ENCODE measurements at regions not wholly inside any gene's neighbourhood (a gene's known extent, or its start where the extent isn't known, plus 50 kb on each side); places are given as distances from the start of the nearest gene placed in this dataset.

GRCh38 chr5:131107128-131107527, 57.9 kb downstream of the HINT1 start:
- H3K27me3 ChIP-seq (ENCODE audit: insufficient read depth): peaks cover 10% of the 10 kb centered on the region; the same call in 1 of the 2 replicates

DNA sequence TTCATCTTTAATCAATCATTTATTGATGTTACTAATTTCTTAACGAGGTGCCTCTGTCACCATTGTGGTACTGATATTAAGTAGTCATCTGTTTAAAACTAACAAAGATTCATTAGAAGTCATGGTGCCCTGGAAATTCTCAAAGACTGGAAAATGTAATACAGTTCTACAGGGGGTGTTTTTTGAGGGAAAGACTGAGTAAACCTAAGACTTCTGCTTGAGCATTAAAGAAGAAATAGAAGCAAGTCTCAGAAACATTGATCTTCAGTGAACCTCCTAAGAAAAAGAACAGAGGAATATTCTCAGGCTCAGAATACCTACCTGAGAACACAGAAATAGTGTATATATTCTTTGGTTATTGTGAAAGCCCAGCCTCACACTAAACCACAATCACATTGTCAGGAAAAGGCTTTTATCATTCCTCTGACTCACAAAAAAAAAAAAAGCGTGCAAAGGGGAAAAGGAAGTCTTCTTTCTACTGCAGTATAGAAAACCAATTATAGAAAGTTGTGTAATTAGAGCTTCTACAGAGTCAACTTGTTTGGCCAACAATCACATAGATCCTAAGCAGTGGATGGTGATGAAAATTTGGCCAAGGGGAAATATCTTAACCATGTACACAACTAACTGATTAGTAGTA, 60.8 kb downstream of the HINT1 start:
- Histone ChIP-seq H3K27ac (ENCODE audit: low read depth in 2 of 2, low read length in 1 of 2) (no peak overlapping the region), H3K79me2 (ENCODE audit: insufficient read depth) (no peaks in the 10 kb centered on the region), H3K4me2 (no peak overlapping the region), H3K36me3 (replicated peaks in 1 of 2; ENCODE audit: control insufficient read depth in 1 of 2, insufficient read depth in 2 of 2, low read length in 1 of 2) (no peaks in the 10 kb centered on the region), H3F3A (replicated peaks; ENCODE audit: insufficient read depth) (no peaks in the 10 kb centered on the region), H2AFZ (ENCODE audit: low read depth) (no peak overlapping the region), H3K4me3 (ENCODE audit: low read depth in 2 of 2, low read length in 1 of 2) (no peak overlapping the region), H3K9me2 (no peaks in the 10 kb centered on the region), H3K27me3 (ENCODE audit: insufficient read depth) (peaks cover 7% of the 10 kb centered on the region; the same call in 1 of the 2 replicates), H3K4me1 (ENCODE audit: control insufficient read depth in 1 of 2, insufficient read depth in 2 of 2, low read depth in 1 of 2, low read length in 1 of 2) (no peaks in the 10 kb centered on the region), H4K20me1 (ENCODE audit: insufficient read depth) (no peaks in the 10 kb centered on the region), H3K9me3 (no peaks in the 10 kb centered on the region), H3K9ac (no peak overlapping the region)
- DNase-seq: no peak
- ChIA-PET POLR2A (no interaction called here), CTCF (no interaction called here)
- 3% methylated on average over 2 of the region's 2 CpGs for WGBS (ENCODE audit: low lambda C conversion rate)
- TF ChIP-seq POLR2AphosphoS5 (IDR thresholded peaks at IDR 0.05; ENCODE audit: low read depth, low read length): no peak
- no peak for TF ChIP-seq RFX5 (IDR thresholded peaks at IDR 0.05; ENCODE audit: low read length)
- TF ChIP-seq REST (IDR thresholded peaks at IDR 0.05; ENCODE audit: low read depth, low read length): no peak
- TF ChIP-seq TEAD4 (IDR thresholded peaks at IDR 0.05; ENCODE audit: borderline replicate concordance, insufficient read depth): no peak
- TF ChIP-seq RCOR1 (IDR thresholded peaks at IDR 0.05; ENCODE audit: low read length): no peak
- no peak for TF ChIP-seq NRF1 (IDR thresholded peaks at IDR 0.05; ENCODE audit: low read depth, low read length)
- TF ChIP-seq IRF3 (IDR thresholded peaks at IDR 0.05; ENCODE audit: low read depth, low read length): no peak
- no peak for TF ChIP-seq RAD21 (IDR thresholded peaks at IDR 0.05; ENCODE audit: low read length)
- no peak for TF ChIP-seq TCF12 (IDR thresholded peaks at IDR 0.05)

More at GRCh38 chr5:131107128-131107527, 57.9 kb downstream of the HINT1 start:
- POLR2A ChIA-PET: interaction anchor here (0.7 kb wide), 1 partner anchor 232 kb away, joined by 4 read pairs; no protein-coding TSS in a partner anchor
- Histone ChIP-seq H3K79me2 (ENCODE audit: insufficient read depth) (no peaks in the 10 kb centered on the region), H3K9me3 (no peaks in the 10 kb centered on the region), H3K27ac (ENCODE audit: low read depth in 2 of 2, low read length in 1 of 2) (no peak overlapping the region), H4K20me1 (ENCODE audit: insufficient read depth) (no peaks in the 10 kb centered on the region), H3K4me2 (no peak overlapping the region), H3K9ac (no peak overlapping the region), H3K4me1 (ENCODE audit: control insufficient read depth in 1 of 2, insufficient read depth in 2 of 2, low read depth in 1 of 2, low read length in 1 of 2) (no peaks in the 10 kb centered on the region), H3K36me3 (replicated peaks in 1 of 2; ENCODE audit: control insufficient read depth in 1 of 2, insufficient read depth in 2 of 2, low read length in 1 of 2) (no peaks in the 10 kb centered on the region), H3F3A (replicated peaks; ENCODE audit: insufficient read depth) (no peaks in the 10 kb centered on the region), H3K4me3 (ENCODE audit: low read depth in 2 of 2, low read length in 1 of 2) (no peak overlapping the region), H3K9me2 (no peaks in the 10 kb centered on the region), H2AFZ (ENCODE audit: low read depth) (no peak overlapping the region)
- CTCF ChIA-PET: interaction anchor here (0.7 to 2.1 kb wide), 3 partner anchors 236 to 1335 kb away, joined by 3 to 9 read pairs (median 4); no protein-coding TSS in a partner anchor
- DNase-seq: no peak
- TF ChIP-seq ELF1 (IDR thresholded peaks at IDR 0.05) (no peak), EP300 (IDR thresholded peaks at IDR 0.05; ENCODE audit: borderline replicate concordance in 1 of 2, low read depth in 1 of 2, low read length in 1 of 2) (no peak), NFIC (IDR thresholded peaks at IDR 0.05; ENCODE audit: borderline replicate concordance) (no peak), SIN3A (IDR thresholded peaks at IDR 0.05; ENCODE audit: borderline replicate concordance, low read depth, low read length) (no peak), NRF1 (IDR thresholded peaks at IDR 0.05; ENCODE audit: low read depth, low read length) (no peak), TAF1 (IDR thresholded peaks at IDR 0.05; ENCODE audit: borderline replicate concordance, low read depth, low read length) (no peak), CHD2 (IDR thresholded peaks at IDR 0.05; ENCODE audit: low read length, partially characterized antibody) (no peak), FOSL2 (IDR thresholded peaks at IDR 0.05; ENCODE audit: borderline replicate concordance, low read depth) (no peak), GATA2 (CRISPR knock-in tag; IDR thresholded peaks at IDR 0.05) (no peak), RAD21 (IDR thresholded peaks at IDR 0.05; ENCODE audit: low read length) (no peak), ZBTB33 (IDR thresholded peaks at IDR 0.05; ENCODE audit: borderline replicate concordance, low read depth) (no peak), USF2 (IDR thresholded peaks at IDR 0.05; ENCODE audit: borderline replicate concordance, low read depth, low read length) (no peak), MEF2A (IDR thresholded peaks at IDR 0.05; ENCODE audit: borderline replicate concordance, low read depth) (no peak), SMC3 (IDR thresholded peaks at IDR 0.05; ENCODE audit: low read depth, low read length) (no peak)
- WGBS (ENCODE audit: low lambda C conversion rate): 7% methylated on average over 5 of the region's 5 CpGs
